HEK293T (cell line): ENCODE measurements at regions not wholly inside any gene's neighbourhood (a gene's known extent, or its start where the extent isn't known, plus 50 kb on each side); places are given as distances from the start of the nearest gene placed in this dataset.

Experiments
- ELF4 ChIP-seq: fragments of 450-650 bp; IDR thresholded peaks from 2 replicates; pipeline ENCODE4 v1.6.1; 2017; ENCODE audit warnings: antibody characterized with exemption
- FOXA1 ChIP-seq: fragments of 450-650 bp; IDR thresholded peaks from 2 replicates; pipeline ENCODE4 v1.6.1; 2016; ENCODE audit warnings: mild to moderate bottlenecking
- HDGF ChIP-seq: fragments of 450-650 bp; IDR thresholded peaks from 2 replicates; pipeline ENCODE4 v1.6.1; 2017; ENCODE audit warnings: antibody characterized with exemption, borderline replicate concordance
- L3MBTL2 ChIP-seq: fragments of 450-650 bp; conservative IDR thresholded peaks from 2 replicates; pipeline ENCODE4 v1.6.1; 2016; ENCODE audit warnings: mild to moderate bottlenecking
- PKNOX1 ChIP-seq: fragments of 450-650 bp; IDR thresholded peaks from 2 replicates; pipeline ENCODE4 v1.6.1; 2016
- SP1 ChIP-seq: fragments of 450-650 bp; IDR thresholded peaks from 2 replicates; pipeline ENCODE4 v1.6.1; 2017
- TARDBP ChIP-seq: fragments of 450-650 bp; IDR thresholded peaks from 2 replicates; pipeline ENCODE4 v1.6.1; 2016
- ZNF384 ChIP-seq: fragments of 450-650 bp; IDR thresholded peaks from 2 replicates; pipeline ENCODE4 v1.6.1; 2016

DNA sequence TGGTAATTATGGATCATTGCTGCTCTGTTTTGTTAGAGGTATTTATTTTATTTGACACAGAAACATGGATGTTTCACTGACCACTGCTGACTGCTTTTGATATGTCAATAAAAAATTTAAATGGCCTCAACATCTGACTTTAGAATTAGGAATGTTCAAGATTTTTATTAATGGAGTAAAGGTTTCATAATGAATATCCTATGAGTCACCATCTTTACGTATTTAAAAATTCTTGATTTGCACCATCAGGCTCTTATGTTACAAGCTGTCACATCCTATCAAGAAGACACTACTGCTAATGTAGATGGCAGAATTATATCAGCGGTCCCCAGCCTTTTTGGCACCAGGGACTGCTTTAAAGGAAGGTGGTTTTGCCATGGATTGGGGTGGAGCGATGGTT is 578.7 kb upstream of the NRP1 start:
- TF ChIP-seq HDGF: no peak
- no peak for TF ChIP-seq L3MBTL2
- TF ChIP-seq SP1: no peak
- TF ChIP-seq FOXA1: no peak
- no peak for TF ChIP-seq TARDBP
- TF ChIP-seq ELF4: no peak
- no peak for TF ChIP-seq ZNF384
- no peak for TF ChIP-seq PKNOX1
